Epithelial cell of esophagus (primary cell): ENCODE measurements at regions not wholly inside any gene's neighbourhood (a gene's known extent, or its start where the extent isn't known, plus 50 kb on each side); places are given as distances from the start of the nearest gene placed in this dataset.

Experiments
- DNase-seq: peaks from one replicate; pipeline ENCODE4 v3.0.0; 2010; ENCODE audit warnings: low read depth
- H3K4me3 ChIP-seq: 2 replicates; pipeline ENCODE4 v1.5.1; 2011; ENCODE audit warnings: mild to moderate bottlenecking, low read length, control low read depth
- CTCF ChIP-seq: IDR thresholded peaks from 2 replicates; pipeline ENCODE4 v1.5.1; 2011; ENCODE audit warnings: low read depth, mild to moderate bottlenecking, low read length, control low read depth, inconsistent platforms; ENCODE audit not compliant: insufficient read depth; ENCODE audit errors: missing control alignments

GRCh38 chr4:140242357-140243277 is 88.6 kb upstream of the MAML3 start:
- TF ChIP-seq CTCF = no peak
- DNase-seq = no peak
- H3K4me3 ChIP-seq = no peak overlapping the region

- no peak for TF ChIP-seq CTCF
- DNase-seq = no peak
- H3K4me3 ChIP-seq = no peak overlapping the region
Measured at GRCh38 chr4:140240237-140240636, 86.3 kb upstream of the MAML3 start.

- no peak overlapping the region for H3K4me3 ChIP-seq
- no peak for TF ChIP-seq CTCF
- no peak for DNase-seq
Measured at GRCh38 chr4:140239311-140239710, 85.3 kb upstream of the MAML3 start.

GRCh38 chr4:140238351-140239056 is 84.5 kb upstream of the MAML3 start:
- peak; percentile 46 for DNase-seq
- TF ChIP-seq CTCF = no peak
- no peak overlapping the region for H3K4me3 ChIP-seq

- no peak for TF ChIP-seq CTCF
- peak; percentile 43 for DNase-seq
- no peak overlapping the region for H3K4me3 ChIP-seq
Measured at GRCh38 chr4:140237616-140238350, 83.8 kb upstream of the MAML3 start.

GRCh38 chr4:140236654-140237169 is 82.7 kb upstream of the MAML3 start:
- H3K4me3 ChIP-seq = no peak overlapping the region
- no peak for TF ChIP-seq CTCF
- DNase-seq = no peak
